Nephron progenitor cell (in vitro differentiated cells): ENCODE measurements at regions not wholly inside any gene's neighbourhood (a gene's known extent, or its start where the extent isn't known, plus 50 kb on each side); places are given as distances from the start of the nearest gene placed in this dataset.
A peak's percentile ranks its signal among the peaks of the same experiment; 100 is the strongest.
"Not testable (repeated sequence)": the region's sequence is repeated elsewhere in the genome, so short reads cannot be mapped to it uniquely, and the experiment has no call there.

Experiments used
- DNase-seq: peaks from one replicate; pipeline ENCODE4 v3.0.0; 2021
- H3K27ac Mint-ChIP-seq: 2 replicates; pipeline ENCODE4 v1.8.0; 2021; ENCODE audit warnings: mild to moderate bottlenecking, moderate library complexity, mixed read lengths
- H3K27me3 Mint-ChIP-seq: 2 replicates; pipeline ENCODE4 v1.8.0; 2021; ENCODE audit warnings: mild to moderate bottlenecking, low read depth, mixed read lengths; ENCODE audit not compliant: poor library complexity
- H3K36me3 Mint-ChIP-seq: 2 replicates; pipeline ENCODE4 v1.8.0; 2021; ENCODE audit warnings: low read depth, mixed read lengths
- H3K4me1 Mint-ChIP-seq: 2 replicates; pipeline ENCODE4 v1.8.0; 2021; ENCODE audit warnings: mixed read lengths
- H3K4me3 Mint-ChIP-seq: 2 replicates; pipeline ENCODE4 v1.8.0; 2021; ENCODE audit warnings: mild to moderate bottlenecking, moderate library complexity, mixed read lengths
- H3K9me3 Mint-ChIP-seq: 2 replicates; pipeline ENCODE4 v1.8.0; 2021; ENCODE audit warnings: mild to moderate bottlenecking, moderate library complexity, mixed read lengths
- TF ChIP-seq, protein P1 (sequence below): fragments of 200-600 bp; sonication (generic); IDR thresholded peaks from 2 replicates; pipeline ENCODE4 v1.5.0; 2021; ENCODE audit warnings: antibody characterized with exemption

GRCh38 chr10:55742487-55742886 lies 618.6 kb downstream of the ZWINT start:
- Mint-ChIP-seq H3K9me3 (no peaks in the 10 kb centered on the region), H3K27me3 (no peaks in the 10 kb centered on the region), H3K36me3 (no peaks in the 10 kb centered on the region), H3K4me1 (peaks cover 10% of the 10 kb centered on the region), H3K4me3 (no peak overlapping the region), H3K27ac (no peak overlapping the region)
- TF ChIP-seq, protein P1, sequence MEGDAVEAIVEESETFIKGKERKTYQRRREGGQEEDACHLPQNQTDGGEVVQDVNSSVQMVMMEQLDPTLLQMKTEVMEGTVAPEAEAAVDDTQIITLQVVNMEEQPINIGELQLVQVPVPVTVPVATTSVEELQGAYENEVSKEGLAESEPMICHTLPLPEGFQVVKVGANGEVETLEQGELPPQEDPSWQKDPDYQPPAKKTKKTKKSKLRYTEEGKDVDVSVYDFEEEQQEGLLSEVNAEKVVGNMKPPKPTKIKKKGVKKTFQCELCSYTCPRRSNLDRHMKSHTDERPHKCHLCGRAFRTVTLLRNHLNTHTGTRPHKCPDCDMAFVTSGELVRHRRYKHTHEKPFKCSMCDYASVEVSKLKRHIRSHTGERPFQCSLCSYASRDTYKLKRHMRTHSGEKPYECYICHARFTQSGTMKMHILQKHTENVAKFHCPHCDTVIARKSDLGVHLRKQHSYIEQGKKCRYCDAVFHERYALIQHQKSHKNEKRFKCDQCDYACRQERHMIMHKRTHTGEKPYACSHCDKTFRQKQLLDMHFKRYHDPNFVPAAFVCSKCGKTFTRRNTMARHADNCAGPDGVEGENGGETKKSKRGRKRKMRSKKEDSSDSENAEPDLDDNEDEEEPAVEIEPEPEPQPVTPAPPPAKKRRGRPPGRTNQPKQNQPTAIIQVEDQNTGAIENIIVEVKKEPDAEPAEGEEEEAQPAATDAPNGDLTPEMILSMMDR: no peak
- DNase-seq: no peak

- not testable (repeated sequence) for H3K4me3 Mint-ChIP-seq, H3K36me3 Mint-ChIP-seq, H3K27me3 Mint-ChIP-seq, DNase-seq, H3K27ac Mint-ChIP-seq, H3K4me1 Mint-ChIP-seq, H3K9me3 Mint-ChIP-seq
- TF ChIP-seq, protein P1: peak; percentile 41
Observed at GRCh38 chr10:55740767-55741166, 620.3 kb downstream of the ZWINT start.

DNA sequence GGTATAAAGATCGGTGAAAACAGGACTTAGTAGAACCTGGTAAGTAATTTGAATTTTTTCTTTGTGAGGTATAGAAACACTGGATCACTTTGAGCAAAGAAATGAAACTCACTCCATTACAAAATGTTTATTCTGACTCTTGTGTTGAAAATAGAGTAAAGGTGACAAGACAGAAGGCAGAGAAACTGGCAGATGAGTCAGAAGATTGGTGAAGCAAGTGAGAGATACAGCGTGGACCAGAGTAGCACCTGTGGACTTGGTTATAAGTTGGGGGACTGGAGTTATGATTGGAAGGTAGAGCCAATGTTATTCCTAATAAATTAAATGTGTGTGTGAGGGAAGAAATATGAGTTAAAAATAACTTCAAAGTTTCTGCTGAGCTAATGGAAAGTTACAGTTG lies 620.9 kb downstream of the ZWINT start:
- H3K27ac Mint-ChIP-seq: no peak overlapping the region
- no peak overlapping the region for H3K4me3 Mint-ChIP-seq
- TF ChIP-seq, protein P1: no peak
- H3K27me3 Mint-ChIP-seq: no peaks in the 10 kb centered on the region
- no peak for DNase-seq
- H3K4me1 Mint-ChIP-seq: no peaks in the 10 kb centered on the region
- no peaks in the 10 kb centered on the region for H3K9me3 Mint-ChIP-seq
- no peaks in the 10 kb centered on the region for H3K36me3 Mint-ChIP-seq

DNA sequence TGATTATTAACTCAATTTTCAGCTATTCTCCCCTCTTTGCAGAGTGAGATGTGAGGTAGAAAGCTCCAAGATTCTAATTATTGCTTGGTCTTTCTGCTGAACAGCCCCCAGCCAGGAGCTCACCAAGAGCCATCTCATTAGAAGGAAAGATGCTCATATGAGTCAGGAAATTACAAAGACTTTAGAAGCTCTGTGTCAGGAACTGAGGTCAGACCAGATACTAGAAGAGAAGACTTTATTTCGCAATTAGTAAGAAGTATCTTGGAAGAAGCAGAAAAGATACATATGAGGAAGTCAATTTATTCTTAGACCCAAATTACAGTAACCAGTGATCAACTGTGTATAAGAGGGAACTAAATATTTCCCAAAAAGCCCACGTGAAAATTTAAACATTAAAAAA lies 626.9 kb downstream of the ZWINT start:
- Mint-ChIP-seq H3K27me3 (no peaks in the 10 kb centered on the region), H3K4me3 (no peak overlapping the region), H3K27ac (no peak overlapping the region), H3K4me1 (no peaks in the 10 kb centered on the region), H3K36me3 (no peaks in the 10 kb centered on the region), H3K9me3 (no peaks in the 10 kb centered on the region)
- DNase-seq: no peak
- TF ChIP-seq, protein P1: no peak

DNA sequence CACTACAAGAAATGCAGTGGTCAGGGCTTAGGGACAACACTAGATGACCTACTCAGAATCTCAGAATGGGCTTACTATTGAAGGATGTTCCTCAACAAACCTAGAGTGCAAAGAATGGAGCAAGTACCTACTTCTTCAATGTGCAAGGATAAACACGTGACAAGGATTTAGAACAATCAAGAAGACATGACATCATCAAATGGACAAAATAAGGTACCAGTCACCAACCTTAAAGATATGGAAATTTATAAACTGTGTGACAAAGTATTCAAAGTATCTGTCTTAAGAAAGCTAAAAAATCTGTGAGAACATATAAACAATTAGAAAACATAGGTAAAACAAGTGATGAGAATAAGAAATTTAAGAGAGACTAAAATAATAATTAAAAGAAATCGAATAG lies 656.1 kb downstream of the ZWINT start:
- TF ChIP-seq, protein P1: no peak
- no peak overlapping the region for H3K27ac Mint-ChIP-seq
- H3K4me1 Mint-ChIP-seq: no peaks in the 10 kb centered on the region
- no peaks in the 10 kb centered on the region for H3K9me3 Mint-ChIP-seq
- no peak overlapping the region for H3K4me3 Mint-ChIP-seq
- no peak for DNase-seq
- no peaks in the 10 kb centered on the region for H3K36me3 Mint-ChIP-seq
- H3K27me3 Mint-ChIP-seq: no peaks in the 10 kb centered on the region

DNA sequence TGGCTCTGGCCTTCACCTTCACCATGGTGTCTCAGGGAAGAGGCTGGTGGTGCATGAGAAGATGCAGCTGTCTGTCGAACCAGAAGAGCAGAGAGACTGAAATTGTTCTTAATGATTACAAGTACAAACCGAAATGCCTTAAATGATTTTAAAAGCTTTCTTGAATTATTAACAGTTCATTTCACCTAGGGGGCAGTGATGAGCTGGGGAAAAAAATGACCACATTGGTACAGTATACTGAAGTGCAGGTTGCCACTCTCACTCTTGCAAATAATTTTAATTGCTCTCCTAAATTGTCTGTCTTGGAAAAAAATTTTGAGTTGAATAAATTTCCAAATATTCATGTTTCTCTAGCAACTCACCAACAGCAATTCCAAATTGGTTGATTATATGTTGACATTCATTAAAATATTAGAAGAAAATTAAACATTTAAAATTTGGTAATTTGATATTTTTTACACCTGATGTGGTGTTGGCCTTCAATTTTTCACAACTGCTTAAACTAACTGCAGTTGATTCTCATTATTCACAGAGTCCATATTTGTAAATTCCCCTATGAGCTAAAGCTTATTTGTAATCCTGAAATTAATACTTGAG lies 692.6 kb downstream of the ZWINT start:
- no peak for DNase-seq
- H3K27me3 Mint-ChIP-seq: no peaks in the 10 kb centered on the region
- no peak overlapping the region for H3K4me3 Mint-ChIP-seq
- H3K36me3 Mint-ChIP-seq: peaks cover 8% of the 10 kb centered on the region
- no peaks in the 10 kb centered on the region for H3K4me1 Mint-ChIP-seq
- H3K9me3 Mint-ChIP-seq: no peaks in the 10 kb centered on the region
- TF ChIP-seq, protein P1: peak; percentile 38
- H3K27ac Mint-ChIP-seq: no peak overlapping the region
